Activated CD4-positive, alpha-beta T cell treated with anti-CD3 and anti-CD28 coated beads, Interleukin-2, amount 10 ng/mL, durations not matched to agents 24 days and 14 days (primary cell): ENCODE measurements at regions not wholly inside any gene's neighbourhood (a gene's known extent, or its start where the extent isn't known, plus 50 kb on each side); places are given as distances from the start of the nearest gene placed in this dataset.

Experiments used
- DNase-seq: peaks from one replicate; pipeline ENCODE4 v3.0.0; 2022
- H3K27ac Mint-ChIP-seq: one replicate; pipeline ENCODE4 v1.8.0; 2022; ENCODE audit warnings: mild to moderate bottlenecking, mixed read lengths
- H3K27me3 Mint-ChIP-seq: one replicate; pipeline ENCODE4 v1.8.0; 2022; ENCODE audit warnings: mixed read lengths
- H3K36me3 Mint-ChIP-seq: one replicate; pipeline ENCODE4 v1.8.0; 2022; ENCODE audit warnings: low read depth, mild to moderate bottlenecking, mixed read lengths
- H3K4me1 Mint-ChIP-seq: one replicate; pipeline ENCODE4 v1.8.0; 2021; ENCODE audit warnings: mixed read lengths
- H3K4me3 Mint-ChIP-seq: one replicate; pipeline ENCODE4 v1.8.0; 2022; ENCODE audit warnings: mild to moderate bottlenecking, moderate library complexity, mixed read lengths
- H3K9me3 Mint-ChIP-seq: one replicate; pipeline ENCODE4 v1.8.0; 2021; ENCODE audit warnings: mixed read lengths
- intact Hi-C: fragments of 100-400 bp; cut with micrococcal nuclease; formaldehyde crosslinking; loops from one replicate; pipeline ENCODE4 v1.15.1; 2023

GRCh38 chrX:25198891-25199290 lies 183.1 kb upstream of the ARX start:
- no peak overlapping the region for H3K27ac Mint-ChIP-seq
- intact Hi-C loops = no loop called here
- H3K4me3 Mint-ChIP-seq = no peak overlapping the region
- DNase-seq = no peak
- no peaks in the 10 kb centered on the region for H3K36me3 Mint-ChIP-seq
- H3K9me3 Mint-ChIP-seq = no peaks in the 10 kb centered on the region
- no peaks in the 10 kb centered on the region for H3K4me1 Mint-ChIP-seq
- no peaks in the 10 kb centered on the region for H3K27me3 Mint-ChIP-seq

- no peaks in the 10 kb centered on the region for H3K36me3 Mint-ChIP-seq
- no peaks in the 10 kb centered on the region for H3K9me3 Mint-ChIP-seq
- no peak overlapping the region for H3K27ac Mint-ChIP-seq
- H3K4me1 Mint-ChIP-seq = no peaks in the 10 kb centered on the region
- intact Hi-C loops = no loop called here
- no peak for DNase-seq
- no peak overlapping the region for H3K4me3 Mint-ChIP-seq
- no peaks in the 10 kb centered on the region for H3K27me3 Mint-ChIP-seq
Measured at GRCh38 chrX:25198253-25198652, 182.5 kb upstream of the ARX start.

DNA sequence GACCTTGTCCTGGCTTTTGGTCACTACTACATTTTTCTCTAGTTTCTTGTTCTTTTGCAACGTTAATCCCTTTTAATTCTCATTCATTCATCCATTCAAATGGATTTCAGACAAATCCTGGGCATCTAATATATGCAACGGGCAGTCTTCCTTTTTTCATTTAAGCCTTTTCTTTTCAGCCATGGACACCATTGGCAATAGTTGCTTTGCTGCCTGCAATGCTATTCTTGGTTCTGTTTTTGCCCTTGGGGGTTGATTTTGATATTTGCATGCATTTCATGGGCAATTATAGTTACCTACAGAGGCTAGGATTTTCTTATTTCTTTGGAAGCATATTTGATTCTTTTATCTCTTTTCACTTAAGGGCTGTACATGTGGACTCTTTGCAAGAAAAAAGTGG lies 180.5 kb upstream of the ARX start:
- H3K4me3 Mint-ChIP-seq = no peak overlapping the region
- H3K27me3 Mint-ChIP-seq = no peaks in the 10 kb centered on the region
- intact Hi-C loops = no loop called here
- H3K36me3 Mint-ChIP-seq = no peaks in the 10 kb centered on the region
- H3K27ac Mint-ChIP-seq = no peak overlapping the region
- H3K4me1 Mint-ChIP-seq = no peaks in the 10 kb centered on the region
- H3K9me3 Mint-ChIP-seq = no peaks in the 10 kb centered on the region
- no peak for DNase-seq

GRCh38 chrX:25191403-25191802 lies 175.6 kb upstream of the ARX start:
- no peak overlapping the region for H3K4me3 Mint-ChIP-seq
- no peaks in the 10 kb centered on the region for H3K36me3 Mint-ChIP-seq
- H3K4me1 Mint-ChIP-seq = no peaks in the 10 kb centered on the region
- H3K9me3 Mint-ChIP-seq = peaks cover 7% of the 10 kb centered on the region
- intact Hi-C loops = no loop called here
- H3K27me3 Mint-ChIP-seq = peaks cover 2% of the 10 kb centered on the region
- no peak overlapping the region for H3K27ac Mint-ChIP-seq
- DNase-seq = no peak

GRCh38 chrX:25181775-25182174 lies 166.0 kb upstream of the ARX start:
- Mint-ChIP-seq H3K9me3 (peaks cover 4% of the 10 kb centered on the region), H3K27ac (no peak overlapping the region), H3K4me3 (no peak overlapping the region), H3K27me3 (no peaks in the 10 kb centered on the region), H3K36me3 (no peaks in the 10 kb centered on the region), H3K4me1 (no peaks in the 10 kb centered on the region)
- DNase-seq = no peak
- intact Hi-C loops = no loop called here

DNA sequence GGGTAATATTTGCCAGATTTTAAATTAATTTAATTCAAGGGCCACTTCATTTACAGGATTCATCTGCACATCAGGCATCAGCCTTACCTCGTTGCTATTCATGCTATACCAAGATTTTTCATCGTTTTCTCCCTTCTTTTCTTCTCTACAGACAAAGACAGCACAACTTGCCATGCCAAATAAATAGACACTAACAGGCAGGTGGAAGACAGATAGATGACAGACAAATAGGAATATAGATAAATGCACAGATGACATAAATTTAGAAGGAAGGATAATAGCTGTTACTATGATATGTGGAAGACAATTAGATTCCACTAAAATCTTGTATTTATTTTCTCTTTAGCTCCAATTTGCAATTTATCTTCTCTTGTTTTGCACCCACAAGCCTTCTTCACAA lies 164.5 kb upstream of the ARX start:
- Mint-ChIP-seq H3K27me3 (no peaks in the 10 kb centered on the region), H3K36me3 (no peaks in the 10 kb centered on the region), H3K4me3 (no peak overlapping the region), H3K27ac (no peak overlapping the region), H3K4me1 (no peaks in the 10 kb centered on the region), H3K9me3 (no peaks in the 10 kb centered on the region)
- intact Hi-C loops = no loop called here
- no peak for DNase-seq

DNA sequence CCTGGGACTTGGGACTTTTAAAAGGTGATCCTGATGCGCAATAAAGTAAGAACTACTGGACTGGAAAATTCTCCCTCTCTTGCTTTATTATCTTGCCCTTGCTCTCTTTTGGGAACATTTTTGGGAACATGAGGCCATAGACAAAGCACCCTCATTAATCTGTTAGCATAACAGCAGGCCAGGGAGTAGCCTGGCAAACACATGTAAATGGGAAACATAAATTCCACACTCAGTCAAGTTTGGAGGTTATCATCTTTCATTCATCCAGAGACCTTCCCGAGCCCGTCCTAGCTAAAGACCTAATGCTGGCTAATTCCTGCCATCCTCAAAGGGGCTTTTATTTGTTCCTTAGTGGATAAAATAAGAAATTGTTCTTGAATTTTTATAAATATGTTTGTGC lies 162.8 kb upstream of the ARX start:
- Mint-ChIP-seq H3K4me1 (no peaks in the 10 kb centered on the region), H3K27ac (no peak overlapping the region), H3K27me3 (no peaks in the 10 kb centered on the region), H3K4me3 (no peak overlapping the region), H3K9me3 (no peaks in the 10 kb centered on the region), H3K36me3 (no peaks in the 10 kb centered on the region)
- intact Hi-C loops = no loop called here
- no peak for DNase-seq

DNA sequence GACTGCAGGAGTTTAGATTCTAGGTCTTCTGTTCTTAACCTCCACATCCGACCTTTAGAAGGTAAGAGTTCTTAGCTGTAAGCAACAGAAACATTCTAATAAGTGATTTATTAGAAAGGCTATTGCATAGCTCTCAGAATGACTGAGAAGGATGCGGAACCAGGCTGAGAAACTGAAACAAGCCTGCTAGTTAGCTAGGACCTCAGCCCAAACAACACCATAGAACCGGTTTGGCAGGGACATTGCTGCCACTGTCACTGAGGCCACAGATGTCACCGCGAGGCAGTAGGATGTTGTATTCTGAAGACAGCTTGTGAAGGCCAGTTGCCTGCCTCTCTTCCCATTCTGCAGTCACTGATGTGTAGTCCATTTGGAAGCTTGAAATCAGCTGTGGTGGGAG lies 160.0 kb upstream of the ARX start:
- no peak overlapping the region for H3K4me3 Mint-ChIP-seq
- intact Hi-C loops = no loop called here
- no peaks in the 10 kb centered on the region for H3K27me3 Mint-ChIP-seq
- no peaks in the 10 kb centered on the region for H3K9me3 Mint-ChIP-seq
- no peak for DNase-seq
- no peak overlapping the region for H3K27ac Mint-ChIP-seq
- no peaks in the 10 kb centered on the region for H3K36me3 Mint-ChIP-seq
- no peaks in the 10 kb centered on the region for H3K4me1 Mint-ChIP-seq

DNA sequence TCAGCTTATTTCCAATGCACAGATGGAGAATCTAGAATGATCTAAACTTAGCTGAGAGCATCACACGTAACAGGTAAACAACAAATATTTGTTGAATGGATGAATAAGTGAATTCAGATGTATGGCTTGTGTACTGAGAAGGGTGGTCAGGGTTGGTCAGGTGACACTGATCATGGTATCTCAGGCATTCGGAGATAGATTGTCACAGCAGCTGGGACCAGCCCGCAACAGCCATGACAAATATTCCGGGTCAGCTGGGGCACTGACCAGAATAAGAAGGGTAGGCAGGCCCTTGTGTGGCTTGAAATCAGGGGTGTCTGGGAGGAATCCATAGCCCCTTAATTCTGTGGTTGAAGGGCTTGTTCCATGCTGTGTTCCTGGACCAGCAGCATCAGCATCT lies 159.4 kb upstream of the ARX start:
- no peaks in the 10 kb centered on the region for H3K9me3 Mint-ChIP-seq
- no peaks in the 10 kb centered on the region for H3K4me1 Mint-ChIP-seq
- DNase-seq = no peak
- no peak overlapping the region for H3K4me3 Mint-ChIP-seq
- H3K36me3 Mint-ChIP-seq = no peaks in the 10 kb centered on the region
- H3K27ac Mint-ChIP-seq = no peak overlapping the region
- no peaks in the 10 kb centered on the region for H3K27me3 Mint-ChIP-seq
- intact Hi-C loops = no loop called here

GRCh38 chrX:25166546-25166945 lies 150.8 kb upstream of the ARX start:
- no peak for DNase-seq
- no peak overlapping the region for H3K4me3 Mint-ChIP-seq
- intact Hi-C loops = no loop called here
- no peaks in the 10 kb centered on the region for H3K36me3 Mint-ChIP-seq
- no peaks in the 10 kb centered on the region for H3K9me3 Mint-ChIP-seq
- H3K4me1 Mint-ChIP-seq = no peaks in the 10 kb centered on the region
- no peak overlapping the region for H3K27ac Mint-ChIP-seq
- peaks cover 4% of the 10 kb centered on the region for H3K27me3 Mint-ChIP-seq

DNA sequence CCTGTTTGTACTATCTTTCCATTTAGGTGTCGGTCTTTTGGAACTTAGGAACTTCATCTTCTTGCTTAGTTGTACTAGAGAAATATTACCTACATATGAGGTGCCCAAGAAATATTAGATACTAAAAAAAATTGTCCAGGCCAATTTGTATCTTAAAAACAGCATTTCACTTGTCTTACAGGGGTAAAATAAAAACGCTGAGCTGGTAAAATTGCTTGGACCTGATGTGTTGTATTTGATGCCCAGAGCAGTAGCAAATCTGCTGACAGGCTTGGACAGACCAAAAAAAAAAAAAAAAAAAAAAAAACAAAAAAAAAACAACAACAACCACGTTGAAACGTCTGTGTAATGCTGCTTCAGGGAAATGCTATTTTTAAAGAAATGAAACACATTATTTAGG lies 150.4 kb upstream of the ARX start:
- no peak overlapping the region for H3K27ac Mint-ChIP-seq
- intact Hi-C loops = no loop called here
- peaks cover 4% of the 10 kb centered on the region for H3K27me3 Mint-ChIP-seq
- H3K4me3 Mint-ChIP-seq = no peak overlapping the region
- H3K36me3 Mint-ChIP-seq = no peaks in the 10 kb centered on the region
- no peaks in the 10 kb centered on the region for H3K4me1 Mint-ChIP-seq
- H3K9me3 Mint-ChIP-seq = no peaks in the 10 kb centered on the region
- DNase-seq = no peak

GRCh38 chrX:25158635-25159034 lies 142.9 kb upstream of the ARX start:
- Mint-ChIP-seq H3K4me3 (no peak overlapping the region), H3K27ac (no peak overlapping the region), H3K9me3 (no peaks in the 10 kb centered on the region), H3K27me3 (peaks cover 4% of the 10 kb centered on the region), H3K4me1 (no peaks in the 10 kb centered on the region), H3K36me3 (no peaks in the 10 kb centered on the region)
- no peak for DNase-seq
- intact Hi-C loops = no loop called here

- H3K9me3 Mint-ChIP-seq = no peaks in the 10 kb centered on the region
- H3K36me3 Mint-ChIP-seq = no peaks in the 10 kb centered on the region
- intact Hi-C loops = no loop called here
- no peak for DNase-seq
- no peak overlapping the region for H3K4me3 Mint-ChIP-seq
- no peaks in the 10 kb centered on the region for H3K4me1 Mint-ChIP-seq
- no peak overlapping the region for H3K27ac Mint-ChIP-seq
- no peaks in the 10 kb centered on the region for H3K27me3 Mint-ChIP-seq
Measured at GRCh38 chrX:25156832-25157231, 141.1 kb upstream of the ARX start.

GRCh38 chrX:25156323-25156722 lies 140.6 kb upstream of the ARX start:
- H3K27ac Mint-ChIP-seq = no peak overlapping the region
- intact Hi-C loops = no loop called here
- no peak overlapping the region for H3K4me3 Mint-ChIP-seq
- H3K4me1 Mint-ChIP-seq = peaks cover 2% of the 10 kb centered on the region
- H3K9me3 Mint-ChIP-seq = no peaks in the 10 kb centered on the region
- DNase-seq = no peak
- no peaks in the 10 kb centered on the region for H3K27me3 Mint-ChIP-seq
- H3K36me3 Mint-ChIP-seq = no peaks in the 10 kb centered on the region

- H3K9me3 Mint-ChIP-seq = no peaks in the 10 kb centered on the region
- intact Hi-C loops = no loop called here
- no peak for DNase-seq
- H3K27ac Mint-ChIP-seq = no peak overlapping the region
- no peaks in the 10 kb centered on the region for H3K27me3 Mint-ChIP-seq
- H3K36me3 Mint-ChIP-seq = no peaks in the 10 kb centered on the region
- H3K4me3 Mint-ChIP-seq = no peak overlapping the region
- H3K4me1 Mint-ChIP-seq = peaks cover 2% of the 10 kb centered on the region
Measured at GRCh38 chrX:25154168-25154567, 138.4 kb upstream of the ARX start.

DNA sequence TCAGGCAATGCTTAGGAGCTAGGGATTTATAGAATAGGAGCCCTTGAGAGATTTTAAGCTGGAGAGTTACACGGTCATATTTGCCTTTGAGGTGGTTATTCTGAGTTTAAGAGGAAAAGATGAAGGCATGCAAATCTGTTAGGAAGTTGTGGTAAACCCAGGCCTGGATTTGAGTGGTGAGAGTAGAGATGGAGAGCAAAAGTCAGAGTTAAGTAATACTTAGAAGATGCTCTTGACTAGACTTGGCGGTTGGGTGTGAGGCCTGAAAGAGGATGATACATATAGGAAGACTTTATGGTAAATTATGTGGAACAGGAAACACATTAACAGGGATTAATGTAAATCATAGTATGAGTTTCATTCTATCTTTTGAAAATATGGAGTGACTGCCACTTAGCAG lies 136.0 kb upstream of the ARX start:
- Mint-ChIP-seq H3K4me1 (peaks cover 2% of the 10 kb centered on the region), H3K27ac (no peak overlapping the region), H3K27me3 (peaks cover 9% of the 10 kb centered on the region), H3K4me3 (no peak overlapping the region), H3K36me3 (no peaks in the 10 kb centered on the region), H3K9me3 (no peaks in the 10 kb centered on the region)
- intact Hi-C loops = no loop called here
- DNase-seq = no peak
